Peyer's patch (tissue), 4 donors: ENCODE measurements at regions not wholly inside any gene's neighbourhood (a gene's known extent, or its start where the extent isn't known, plus 50 kb on each side); places are given as distances from the start of the nearest gene placed in this dataset.

Source experiments
- DNase-seq, 3 donors: peaks; one replicate each; pipeline ENCODE4 v3.0.0-alpha.2; 2017 to 2019
- H3K27ac ChIP-seq, 4 donors: fragments of 200-600 bp; sonication (generic); one replicate each; pipeline ENCODE4 v1.5.1; 2016 to 2019
- H3K27me3 ChIP-seq, 2 donors: fragments of 200-600 bp; sonication (generic); one replicate each; pipeline ENCODE4 v1.5.1; 2019
- H3K36me3 ChIP-seq, 3 donors: fragments of 200-600 bp; sonication (generic); one replicate each; pipeline ENCODE4 v1.5.1; 2016 to 2019
- H3K4me1 ChIP-seq, 4 donors: fragments of 200-600 bp; sonication (generic); one replicate each; pipeline ENCODE4 v1.5.1; 2016 to 2019
- H3K4me3 ChIP-seq, 4 donors: fragments of 200-600 bp; sonication (generic); 1 replicate in 3 of 4; 2 replicates in 1 of 4; pipeline ENCODE4 v1.5.1; 2016 to 2019; ENCODE audit warnings: mild to moderate bottlenecking in 1 of 4
- H3K9me3 ChIP-seq, 4 donors: fragments of 200-600 bp; sonication (generic); one replicate each; pipeline ENCODE4 v1.5.1; 2016 to 2019; ENCODE audit warnings: mild to moderate bottlenecking in 1 of 4
- POLR2A ChIP-seq, 2 donors: fragments of 450-650 bp; IDR thresholded peaks; one replicate each; pipeline ENCODE4 v1.5.1; 2017; ENCODE audit warnings: antibody characterized with exemption in 2 of 2, mild to moderate bottlenecking in 2 of 2, moderate library complexity in 2 of 2
- TF ChIP-seq, protein P1 (sequence below), 6 experiments: fragments of 450-650 bp in 4 of 6; fragments of 200-600 bp in 2 of 6; sonication (generic) in 1 of 6; IDR thresholded peaks; one replicate each; pipeline ENCODE4 v1.5.1; 2017 to 2019; ENCODE audit warnings: antibody characterized with exemption in 6 of 6, mild to moderate bottlenecking in 3 of 6, moderate library complexity in 1 of 6

GRCh38 chr12:60803147-60803546 lies 1207.3 kb downstream of the SLC16A7 start:
- Histone ChIP-seq H3K27ac (no peak overlapping the region), H3K4me1 (no peaks in the 10 kb centered on the region), H3K4me3 (no peak overlapping the region), H3K9me3 (no peaks in the 10 kb centered on the region), H3K27me3 (no peaks in the 10 kb centered on the region), H3K36me3 (no peaks in the 10 kb centered on the region)
- DNase-seq = no peak
- TF ChIP-seq, protein P1, sequence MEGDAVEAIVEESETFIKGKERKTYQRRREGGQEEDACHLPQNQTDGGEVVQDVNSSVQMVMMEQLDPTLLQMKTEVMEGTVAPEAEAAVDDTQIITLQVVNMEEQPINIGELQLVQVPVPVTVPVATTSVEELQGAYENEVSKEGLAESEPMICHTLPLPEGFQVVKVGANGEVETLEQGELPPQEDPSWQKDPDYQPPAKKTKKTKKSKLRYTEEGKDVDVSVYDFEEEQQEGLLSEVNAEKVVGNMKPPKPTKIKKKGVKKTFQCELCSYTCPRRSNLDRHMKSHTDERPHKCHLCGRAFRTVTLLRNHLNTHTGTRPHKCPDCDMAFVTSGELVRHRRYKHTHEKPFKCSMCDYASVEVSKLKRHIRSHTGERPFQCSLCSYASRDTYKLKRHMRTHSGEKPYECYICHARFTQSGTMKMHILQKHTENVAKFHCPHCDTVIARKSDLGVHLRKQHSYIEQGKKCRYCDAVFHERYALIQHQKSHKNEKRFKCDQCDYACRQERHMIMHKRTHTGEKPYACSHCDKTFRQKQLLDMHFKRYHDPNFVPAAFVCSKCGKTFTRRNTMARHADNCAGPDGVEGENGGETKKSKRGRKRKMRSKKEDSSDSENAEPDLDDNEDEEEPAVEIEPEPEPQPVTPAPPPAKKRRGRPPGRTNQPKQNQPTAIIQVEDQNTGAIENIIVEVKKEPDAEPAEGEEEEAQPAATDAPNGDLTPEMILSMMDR (IDR thresholded peaks at IDR 0.05) = no peak
- TF ChIP-seq POLR2A (IDR thresholded peaks at IDR 0.05) = no peak

DNA sequence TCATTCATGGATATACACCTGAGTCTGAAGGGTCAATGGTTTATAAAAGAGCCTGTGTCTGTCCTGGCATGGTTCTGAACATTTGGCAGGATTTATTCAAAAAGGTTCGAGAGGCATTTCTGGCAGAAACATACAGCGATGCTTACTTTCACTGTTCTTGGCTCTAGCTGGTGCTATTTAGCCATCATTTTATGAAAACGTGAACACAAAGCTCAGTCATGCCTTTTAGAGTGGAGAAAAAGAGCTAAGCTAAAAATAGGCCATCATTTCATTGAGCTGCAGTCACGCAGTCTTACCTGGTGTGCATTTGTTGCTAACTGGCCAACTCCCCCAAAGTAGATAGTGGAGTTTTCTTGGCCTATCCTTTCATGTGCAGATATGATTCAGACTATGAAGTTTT lies 1209.5 kb downstream of the SLC16A7 start:
- Histone ChIP-seq H3K27me3 (no peaks in the 10 kb centered on the region), H3K4me3 (no peak overlapping the region), H3K9me3 (no peaks in the 10 kb centered on the region), H3K27ac (no peak overlapping the region), H3K4me1 (no peaks in the 10 kb centered on the region), H3K36me3 (no peaks in the 10 kb centered on the region)
- no peak for DNase-seq
- TF ChIP-seq POLR2A (IDR thresholded peaks at IDR 0.05) = no peak
- TF ChIP-seq, protein P1 (IDR thresholded peaks at IDR 0.05) = no peak

DNA sequence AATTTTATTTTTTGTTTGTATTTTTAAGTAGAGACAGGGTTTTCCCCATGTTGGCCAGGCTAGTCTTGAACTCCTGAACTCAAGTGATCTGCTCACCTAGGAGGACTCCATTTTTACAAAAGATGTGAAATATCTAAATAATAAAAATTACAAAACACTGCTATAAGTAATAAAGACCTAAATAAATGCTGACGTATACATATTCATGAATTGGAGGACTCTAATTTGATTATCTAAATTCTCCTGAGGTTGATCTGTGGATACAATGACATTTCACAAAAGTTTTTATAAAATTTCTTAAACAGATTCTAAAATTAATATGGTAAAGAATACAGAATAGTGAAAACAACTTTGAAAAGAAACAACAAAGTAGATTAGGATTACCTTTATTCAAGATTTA lies 1224.0 kb downstream of the SLC16A7 start:
- no peak for TF ChIP-seq POLR2A (IDR thresholded peaks at IDR 0.05)
- TF ChIP-seq, protein P1 (IDR thresholded peaks at IDR 0.05) = no peak
- Histone ChIP-seq H3K9me3 (no peaks in the 10 kb centered on the region), H3K27me3 (no peaks in the 10 kb centered on the region), H3K4me1 (no peaks in the 10 kb centered on the region), H3K27ac (no peak overlapping the region), H3K4me3 (no peak overlapping the region), H3K36me3 (no peaks in the 10 kb centered on the region)
- DNase-seq = no peak

GRCh38 chr12:60822580-60822979 lies 1226.8 kb downstream of the SLC16A7 start:
- no peak for DNase-seq
- Histone ChIP-seq H3K27me3 (no peaks in the 10 kb centered on the region), H3K27ac (no peak overlapping the region), H3K4me1 (no peaks in the 10 kb centered on the region), H3K9me3 (no peaks in the 10 kb centered on the region), H3K4me3 (no peak overlapping the region), H3K36me3 (no peaks in the 10 kb centered on the region)
- TF ChIP-seq POLR2A (IDR thresholded peaks at IDR 0.05) = no peak
- TF ChIP-seq, protein P1 (IDR thresholded peaks at IDR 0.05) = no peak

GRCh38 chr12:60830381-60830780 lies 1234.6 kb downstream of the SLC16A7 start:
- TF ChIP-seq, protein P1 (IDR thresholded peaks at IDR 0.05) = no peak
- no peak for TF ChIP-seq POLR2A (IDR thresholded peaks at IDR 0.05)
- DNase-seq = no peak
- Histone ChIP-seq H3K36me3 (no peaks in the 10 kb centered on the region), H3K27me3 (no peaks in the 10 kb centered on the region), H3K4me1 (no peaks in the 10 kb centered on the region), H3K9me3 (peaks cover 0 to 3% (median 0%) of the 10 kb centered on the region in 4 donors), H3K4me3 (no peak overlapping the region), H3K27ac (no peak overlapping the region)

DNA sequence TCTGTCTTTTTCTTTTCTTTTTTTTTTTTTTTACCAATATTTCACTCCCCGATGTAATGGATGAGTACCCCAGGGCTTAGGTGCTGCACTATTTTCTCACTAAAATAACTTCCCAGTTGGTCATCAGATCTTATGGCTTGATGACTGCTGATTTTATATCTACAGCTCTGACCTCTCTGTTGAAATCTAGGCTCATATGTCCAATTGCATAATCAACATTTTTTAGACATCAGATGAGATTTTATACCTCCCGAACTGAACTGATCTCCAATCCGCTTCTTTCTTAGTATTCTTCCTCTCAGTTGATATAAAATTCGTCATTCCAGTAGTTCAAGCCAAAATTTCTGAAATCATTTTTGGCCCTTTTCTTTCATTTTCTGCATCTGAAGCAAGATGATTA lies 1236.5 kb downstream of the SLC16A7 start:
- H3K27ac ChIP-seq = no peak overlapping the region
- H3K27me3 ChIP-seq = no peaks in the 10 kb centered on the region
- no peak for DNase-seq
- no peaks in the 10 kb centered on the region for H3K4me1 ChIP-seq
- H3K36me3 ChIP-seq = no peaks in the 10 kb centered on the region
- no peak overlapping the region for H3K4me3 ChIP-seq
- peaks cover 0 to 3% (median 0%) of the 10 kb centered on the region in 4 donors for H3K9me3 ChIP-seq
- no peak for TF ChIP-seq POLR2A (IDR thresholded peaks at IDR 0.05)
- TF ChIP-seq, protein P1 (IDR thresholded peaks at IDR 0.05) = no peak
